HG03066 (cell line): ENCODE measurements at regions not wholly inside any gene's neighbourhood (a gene's known extent, or its start where the extent isn't known, plus 50 kb on each side); places are given as distances from the start of the nearest gene placed in this dataset.
A peak's percentile ranks its signal among the peaks of the same experiment; 100 is the strongest.
"Not testable (repeated sequence)": the region's sequence is repeated elsewhere in the genome, so short reads cannot be mapped to it uniquely, and the experiment has no call there.

Experiments
- ATAC-seq: cut with Tn5 transposase; IDR thresholded peaks from one replicate; pipeline ENCODE4 v1.9.1; 2021; ENCODE audit warnings: low read depth; ENCODE audit not compliant: unreplicated experiment

DNA sequence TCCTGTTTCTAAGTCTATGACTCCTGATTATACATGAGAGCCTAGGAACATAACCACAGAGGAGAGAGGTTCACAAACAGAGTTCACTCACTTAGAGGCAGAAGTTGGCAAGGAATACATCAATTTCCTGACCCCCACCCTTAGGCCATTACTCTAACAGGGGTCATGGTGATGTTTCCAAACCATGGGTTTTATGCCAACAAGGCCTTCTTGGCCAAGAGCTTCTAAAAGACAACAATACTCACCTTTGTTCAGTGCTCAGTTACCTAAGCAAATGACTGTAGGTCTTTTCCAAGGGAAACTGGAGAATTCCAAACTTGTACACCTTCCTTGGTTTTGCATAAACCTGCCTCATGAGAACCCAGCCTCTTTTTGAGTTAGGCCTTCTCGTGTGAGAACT, 52.6 kb downstream of the ERICH4 start:
- no peak for ATAC-seq

DNA sequence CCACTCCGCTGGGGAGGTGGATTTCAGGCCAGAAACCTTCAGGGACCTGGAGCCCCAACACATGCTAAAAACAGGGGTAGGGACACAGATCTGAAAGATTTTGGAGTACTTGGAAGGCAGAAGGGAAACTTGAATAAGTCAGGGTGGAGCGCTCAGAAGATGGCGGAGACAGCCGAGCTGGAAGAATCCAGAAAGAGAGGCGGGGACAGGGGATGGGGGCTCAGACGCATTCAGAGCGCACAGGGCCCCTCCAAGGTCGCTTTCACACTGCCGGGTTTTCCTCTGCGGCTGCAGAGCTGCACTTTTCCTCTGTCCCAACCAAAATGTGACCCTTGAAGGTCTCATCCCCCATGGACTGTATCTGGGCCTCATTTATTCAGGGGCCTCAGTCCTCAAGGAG, 56.9 kb downstream of the ERICH4 start:
- no peak for ATAC-seq

DNA sequence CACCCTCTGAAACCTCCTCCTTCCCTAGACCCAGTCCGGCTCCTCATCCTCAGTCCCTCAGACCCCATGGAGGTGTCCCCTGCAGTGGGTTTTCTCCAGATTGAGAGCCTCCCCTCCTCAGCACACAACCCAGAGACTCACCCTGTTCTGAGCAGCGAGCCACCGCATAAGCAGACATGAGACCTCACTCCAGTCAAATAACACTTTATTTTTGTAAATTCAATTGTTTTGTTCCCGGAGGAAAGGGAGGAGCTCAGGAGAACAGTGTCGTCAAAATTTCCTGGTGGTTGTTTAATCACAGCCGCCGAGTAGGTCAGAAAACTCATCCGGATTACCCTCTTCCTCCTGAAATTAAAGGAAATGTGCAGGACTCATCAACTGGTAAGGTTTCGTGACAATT, 57.5 kb downstream of the ERICH4 start:
- ATAC-seq: no peak

DNA sequence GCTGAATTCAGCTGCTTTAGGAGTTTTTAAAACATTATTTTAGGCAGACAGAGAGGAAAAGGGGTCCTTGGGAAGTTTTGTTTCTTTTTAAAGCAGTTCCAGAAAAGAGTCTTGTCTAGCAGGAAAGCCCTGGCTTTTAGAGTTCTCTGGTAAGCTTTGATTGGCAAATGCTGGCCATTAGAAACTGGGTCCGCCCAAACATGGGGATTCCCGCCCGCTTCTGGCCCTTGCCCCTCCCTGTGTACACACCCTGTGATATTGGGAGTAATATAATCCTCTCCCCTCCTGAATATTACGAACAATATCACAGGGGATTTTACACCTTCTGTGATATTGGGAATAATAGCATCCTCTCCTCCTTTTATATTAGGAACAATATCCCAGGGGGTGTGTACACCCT, 58.9 kb downstream of the ERICH4 start:
- ATAC-seq: no peak

DNA sequence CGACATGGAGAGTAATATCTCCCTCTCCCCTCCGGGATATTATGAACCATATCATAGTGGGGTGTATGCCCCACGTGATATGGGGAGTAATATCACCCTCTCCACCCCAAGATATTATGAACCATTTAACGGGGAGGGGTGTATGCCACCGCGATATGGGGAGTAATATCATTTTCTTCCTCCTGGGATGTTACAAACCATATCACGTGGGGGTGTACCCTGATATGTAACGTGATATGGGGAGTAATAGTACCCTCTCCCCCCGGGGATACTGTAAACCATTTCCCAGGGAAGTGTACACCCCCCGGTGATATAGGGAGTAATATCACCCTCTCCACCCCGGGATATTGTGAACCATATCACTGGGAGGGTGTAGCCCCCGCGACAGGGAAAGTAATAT, 62.1 kb downstream of the ERICH4 start:
- no peak for ATAC-seq

DNA sequence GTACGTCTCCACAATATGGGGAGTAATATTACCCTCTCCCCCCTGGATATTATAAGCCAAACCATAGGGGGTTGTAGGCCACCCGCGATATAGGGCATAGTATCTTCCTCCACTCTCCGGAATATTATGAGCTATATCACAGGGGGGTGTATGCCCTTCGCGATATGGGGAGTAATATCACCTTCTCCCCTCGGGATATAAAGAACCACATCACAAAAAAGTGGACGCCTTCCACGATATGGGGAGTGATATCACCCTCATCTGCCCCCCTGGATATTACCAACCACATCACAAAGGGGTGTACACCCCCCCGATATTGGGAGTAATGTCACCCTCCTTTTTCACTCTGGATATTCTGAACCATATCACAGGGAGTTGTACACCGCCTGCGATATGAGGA, 65.5 kb upstream of the CEACAM21 start:
- no peak for ATAC-seq

DNA sequence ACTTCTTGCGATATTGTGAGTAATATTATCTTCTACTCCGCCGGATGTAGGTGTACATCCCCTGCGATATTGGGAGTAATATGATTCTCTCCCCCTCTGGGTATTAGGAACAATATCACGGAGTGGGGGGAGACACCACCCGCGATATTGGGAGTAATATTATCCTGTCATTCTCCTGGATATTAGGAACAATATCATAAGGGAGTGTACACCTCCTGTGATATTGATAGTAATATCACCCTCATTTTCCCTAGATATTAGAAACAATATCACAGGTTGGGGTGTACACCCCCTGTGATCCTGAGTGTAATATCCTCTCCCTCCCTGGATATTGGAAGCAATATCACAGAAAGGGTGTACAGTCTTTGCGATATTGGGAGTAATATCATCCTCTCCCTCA, 64.3 kb upstream of the CEACAM21 start:
- ATAC-seq: no peak

DNA sequence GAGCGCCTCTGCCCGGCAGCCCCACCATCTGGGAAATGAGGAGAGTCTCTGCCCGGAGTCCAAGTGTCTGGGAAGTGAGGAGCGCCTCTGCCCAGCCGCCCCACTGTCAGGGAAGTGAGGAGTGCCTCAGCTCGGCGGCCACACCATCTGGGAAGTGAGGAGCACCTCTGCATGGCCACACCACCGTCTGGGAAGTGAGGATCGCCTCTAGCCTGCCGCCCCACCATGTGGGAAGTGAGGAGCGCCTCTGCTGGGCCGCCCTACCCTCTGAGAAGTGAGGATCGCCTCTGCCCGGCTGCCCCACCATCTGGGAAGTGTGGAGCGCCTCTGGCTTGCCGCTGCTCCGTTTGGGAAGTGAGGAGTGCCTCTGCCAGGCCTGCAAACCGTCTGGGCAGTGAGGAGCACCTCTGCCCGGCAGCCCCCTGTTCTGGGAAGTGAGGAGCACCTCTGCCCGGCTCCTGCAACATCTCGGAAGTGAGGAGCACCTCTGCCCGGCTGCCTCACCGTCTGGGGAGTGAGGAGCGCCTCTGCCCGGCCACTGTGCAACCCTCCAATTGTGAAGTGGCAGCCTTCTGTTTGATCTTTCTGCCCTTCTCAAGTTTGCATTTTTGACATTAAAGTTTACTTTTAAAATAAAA, 60.8 kb upstream of the CEACAM21 start:
- no peak for ATAC-seq

DNA sequence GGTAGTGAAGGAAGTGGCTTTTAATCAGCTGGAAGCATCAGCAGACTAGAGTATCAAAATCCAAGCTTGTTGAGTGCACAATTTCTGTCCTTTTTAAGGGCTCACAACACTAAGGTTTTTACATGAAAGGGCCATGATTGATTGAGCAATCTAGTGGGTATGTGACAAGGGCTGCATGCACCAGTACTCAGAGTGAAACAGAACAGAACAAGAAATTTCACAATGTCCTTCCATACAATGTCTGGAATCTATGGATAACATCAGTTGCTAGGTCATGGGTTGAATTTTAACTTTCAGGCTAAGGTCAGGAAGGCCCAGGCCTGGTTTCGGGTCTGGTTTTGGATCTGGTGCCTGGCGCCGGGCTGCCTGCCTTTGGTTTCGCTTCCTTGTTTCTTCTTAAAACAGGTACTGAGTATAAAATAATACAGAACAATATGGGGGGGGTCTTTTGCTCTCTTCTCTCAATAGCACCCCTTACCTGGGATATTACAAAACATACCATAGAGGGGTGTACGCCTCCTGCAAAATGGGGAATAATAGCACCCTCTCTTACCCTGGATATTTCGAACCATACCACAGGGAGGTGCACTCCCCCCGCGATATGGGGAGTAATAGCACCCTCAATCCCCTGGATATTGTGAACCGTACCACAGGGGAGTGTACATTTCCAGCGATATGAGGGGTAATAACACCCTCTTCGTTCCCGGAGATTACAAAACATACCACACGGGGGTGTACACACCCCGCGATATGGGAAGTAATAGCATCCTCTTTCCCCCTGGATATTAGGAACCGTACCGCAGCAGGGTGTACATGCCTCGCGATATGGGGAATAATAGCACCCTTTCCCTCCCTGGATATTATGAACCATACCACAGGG, 59.4 kb upstream of the CEACAM21 start:
- ATAC-seq: not testable (repeated sequence)

DNA sequence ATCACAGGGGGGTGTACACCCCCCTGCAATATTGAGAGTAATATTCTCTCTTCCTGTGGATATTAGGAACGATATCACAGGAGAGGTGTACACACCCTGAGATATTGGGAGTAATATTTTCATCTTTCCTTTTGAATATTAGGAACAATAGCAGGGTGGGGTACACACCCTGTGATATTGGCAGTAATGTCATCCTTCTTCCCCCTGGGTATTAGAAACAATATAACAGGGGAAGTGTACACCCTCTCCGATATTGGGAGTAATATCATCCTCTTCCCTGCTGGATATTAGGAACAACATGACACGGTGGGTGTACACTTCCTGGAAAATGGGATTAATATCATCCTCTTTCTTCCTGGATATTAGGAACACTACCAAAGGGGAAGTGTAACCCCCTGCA, 57.8 kb upstream of the CEACAM21 start:
- ATAC-seq: no peak

DNA sequence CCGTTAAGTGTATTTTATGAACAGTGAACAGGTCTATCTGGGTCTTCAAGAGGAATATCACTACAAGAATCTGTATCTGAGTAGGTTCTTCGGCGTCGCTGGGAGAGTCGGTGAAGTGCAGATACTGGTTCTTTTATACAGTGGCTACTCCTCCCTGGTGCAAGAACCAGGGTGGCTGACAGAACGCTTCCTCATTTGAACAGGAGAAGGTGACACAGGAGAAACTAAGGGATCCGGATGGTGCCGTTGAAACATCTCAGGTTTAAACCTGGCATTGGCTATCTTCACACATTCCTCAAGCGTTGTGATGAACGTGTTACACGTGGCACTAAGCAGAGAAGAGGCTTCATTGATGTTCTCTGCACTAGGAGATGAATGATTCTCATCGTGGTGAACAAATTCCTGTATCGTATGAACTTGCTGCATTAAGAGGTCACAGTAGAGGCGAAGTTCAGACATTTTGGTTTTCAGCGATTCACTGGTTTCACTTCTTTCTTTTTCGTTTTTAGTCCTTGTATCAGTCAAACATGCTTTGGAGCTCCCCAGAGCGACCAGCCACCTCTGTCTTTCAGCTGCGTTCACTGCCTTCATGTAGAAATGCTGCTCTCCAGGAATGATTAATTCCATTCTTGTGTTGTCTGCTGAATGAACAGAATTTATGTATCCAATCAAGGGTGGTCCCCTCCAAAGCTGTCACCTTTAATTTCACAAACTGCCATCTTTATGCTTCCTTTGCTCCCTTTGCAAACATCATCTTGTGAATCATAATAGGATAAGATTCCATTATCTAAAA, 54.6 kb upstream of the CEACAM21 start:
- ATAC-seq: peak; percentile 49

DNA sequence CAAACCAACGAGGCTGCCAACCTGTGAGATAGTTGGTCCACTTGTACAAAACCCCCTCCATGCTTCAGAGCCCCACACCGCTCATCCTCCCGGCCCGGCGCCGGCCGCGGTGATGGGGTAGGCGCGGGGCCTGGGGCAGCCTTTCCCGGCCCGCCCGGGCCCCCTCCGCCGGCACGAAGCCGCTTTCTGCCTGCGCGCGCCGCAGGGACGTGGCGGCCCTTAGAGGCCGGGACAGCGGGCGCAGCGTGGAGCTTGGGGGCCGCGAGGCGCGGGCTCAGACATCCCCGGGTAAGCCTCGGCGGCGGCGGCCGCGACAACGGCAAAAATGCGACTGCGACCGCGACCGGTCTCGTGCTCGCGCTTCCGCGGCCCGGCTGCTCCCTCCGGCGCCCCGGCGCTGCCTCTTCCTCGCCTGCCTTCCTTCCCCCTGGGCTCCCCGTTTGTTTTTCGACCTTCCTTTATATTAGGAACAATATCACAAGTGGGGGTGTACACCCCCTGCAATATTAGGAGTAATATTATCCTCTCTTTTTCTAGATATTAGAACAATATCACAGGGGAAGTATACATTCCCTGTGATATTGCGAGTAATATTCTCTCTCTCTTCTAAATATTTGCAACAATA, 53.9 kb upstream of the CEACAM21 start:
- ATAC-seq: peak; percentile 40

DNA sequence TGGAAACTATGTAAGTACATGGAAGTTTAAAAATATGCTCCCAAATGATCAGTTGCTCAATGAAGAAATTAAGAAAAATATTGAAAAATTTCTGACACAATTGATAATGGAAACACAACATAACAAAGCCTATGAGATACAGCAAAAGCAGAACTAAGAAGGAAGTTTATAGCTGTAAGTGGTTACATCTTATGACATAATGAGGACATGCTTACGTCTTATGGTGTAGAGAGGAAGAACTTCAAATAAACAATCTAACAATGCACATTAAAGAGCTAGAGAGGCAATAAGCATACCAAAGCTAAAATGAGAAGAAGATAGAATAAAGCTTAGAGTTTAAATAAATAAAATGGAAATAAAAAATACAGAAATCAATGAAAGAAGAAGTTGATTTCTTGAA, 50.0 kb upstream of the CEACAM21 start:
- ATAC-seq: no peak
